ENCODE measurements at regions not wholly inside any gene's neighbourhood (a gene's known extent, or its start where the extent isn't known, plus 50 kb on each side); places are given as distances from the start of the nearest gene placed in this dataset.

DNA sequence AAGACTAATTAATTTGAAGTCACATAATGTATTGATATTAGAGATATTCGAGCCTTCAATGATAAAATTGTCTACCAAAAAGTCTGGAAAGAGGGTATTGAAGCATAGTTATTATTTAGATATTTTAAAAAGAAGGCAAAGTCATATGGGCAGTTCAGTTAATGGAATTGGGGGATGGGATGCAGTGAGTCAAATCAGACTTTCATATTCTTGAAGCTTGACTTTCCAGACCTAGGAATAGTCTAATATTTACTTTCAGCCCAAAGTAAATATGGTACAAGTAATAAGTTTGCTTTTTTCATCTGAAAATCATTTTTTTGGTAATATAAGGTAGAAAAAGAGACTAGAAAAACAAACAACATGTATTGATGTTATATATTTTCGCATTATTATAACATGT is 2017.8 kb downstream of the C4orf33 start:
- H3K36me3 Mint-ChIP-seq (ENCODE audit: low read depth), result no peaks in the 10 kb centered on the region
- H3K4me3 Mint-ChIP-seq, result no peak overlapping the region
- intact Hi-C loops (cut with DNase I, micrococcal nuclease), result no loop called here
- H3K27ac Mint-ChIP-seq, result no peak overlapping the region
- no peaks in the 10 kb centered on the region for H3K9me3 Mint-ChIP-seq (ENCODE audit: low read depth)
- no peak for ATAC-seq
- no peaks in the 10 kb centered on the region for H3K4me1 Mint-ChIP-seq
- CTCF ChIA-PET, result no interaction called here
- no peaks in the 10 kb centered on the region for H3K27me3 Mint-ChIP-seq
- DNase-seq, result no peak
- POLR2A ChIA-PET, result no interaction called here

DNA sequence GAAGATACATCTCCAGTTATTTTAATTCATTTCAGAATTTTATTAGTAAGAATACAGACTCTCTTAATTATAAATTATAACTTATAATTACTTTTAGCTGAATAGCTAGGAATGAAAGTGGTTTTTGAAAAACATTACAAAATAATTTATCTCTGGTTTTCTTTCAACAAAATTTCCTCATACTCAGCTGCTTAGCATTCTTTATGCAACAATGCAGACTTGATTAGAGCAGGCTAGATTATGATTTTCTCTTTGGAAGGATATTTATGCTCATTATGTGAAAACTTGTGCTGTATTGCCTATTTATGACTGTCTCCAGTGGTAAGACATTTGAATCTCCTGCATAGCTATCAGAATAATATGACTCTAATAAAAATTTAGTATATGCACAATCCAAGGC is 2023.7 kb downstream of the C4orf33 start:
- Mint-ChIP-seq H3K27ac (no peak overlapping the region), H3K36me3 (ENCODE audit: low read depth) (no peaks in the 10 kb centered on the region), H3K4me3 (no peak overlapping the region), H3K9me3 (ENCODE audit: low read depth) (peaks cover 1% of the 10 kb centered on the region), H3K4me1 (no peaks in the 10 kb centered on the region), H3K27me3 (no peaks in the 10 kb centered on the region)
- ChIA-PET POLR2A (interaction anchor here (0.7 kb wide), 1 partner anchor 457 kb away, joined by 3 read pairs; no protein-coding TSS in a partner anchor), CTCF (no interaction called here)
- no peak for DNase-seq
- intact Hi-C loops (cut with DNase I, micrococcal nuclease), result no loop called here
- ATAC-seq, result no peak

DNA sequence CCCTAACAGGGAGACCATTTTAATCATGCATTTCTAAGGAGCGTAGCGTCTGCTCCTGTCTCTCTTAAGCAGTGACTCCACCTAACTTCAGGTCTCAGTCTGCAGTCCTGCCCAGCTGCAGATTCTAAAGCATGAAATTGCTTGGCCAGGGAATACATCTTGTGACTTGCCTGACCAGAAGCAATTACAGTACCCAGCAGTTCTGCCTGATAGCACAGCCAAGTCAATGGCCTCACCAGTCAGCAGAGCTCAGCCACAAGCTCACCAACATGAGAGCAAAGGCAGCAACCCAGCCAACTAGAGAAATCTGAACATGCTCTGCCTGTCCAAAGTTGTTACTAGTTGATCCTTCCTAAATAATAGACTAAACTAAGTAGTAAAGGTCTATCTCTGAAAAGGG is 2011.9 kb upstream of the PCDH10 start:
- no peaks in the 10 kb centered on the region for H3K27me3 Mint-ChIP-seq
- intact Hi-C loops (cut with DNase I, micrococcal nuclease), result no loop called here
- ChIA-PET CTCF (no interaction called here), POLR2A (no interaction called here)
- peaks cover 4% of the 10 kb centered on the region for H3K9me3 Mint-ChIP-seq (ENCODE audit: low read depth)
- ATAC-seq (no peak), DNase-seq (no peak)
- H3K4me1 Mint-ChIP-seq, result no peaks in the 10 kb centered on the region
- H3K27ac Mint-ChIP-seq, result no peak overlapping the region
- H3K36me3 Mint-ChIP-seq (ENCODE audit: low read depth), result no peaks in the 10 kb centered on the region
- H3K4me3 Mint-ChIP-seq, result no peak overlapping the region

DNA sequence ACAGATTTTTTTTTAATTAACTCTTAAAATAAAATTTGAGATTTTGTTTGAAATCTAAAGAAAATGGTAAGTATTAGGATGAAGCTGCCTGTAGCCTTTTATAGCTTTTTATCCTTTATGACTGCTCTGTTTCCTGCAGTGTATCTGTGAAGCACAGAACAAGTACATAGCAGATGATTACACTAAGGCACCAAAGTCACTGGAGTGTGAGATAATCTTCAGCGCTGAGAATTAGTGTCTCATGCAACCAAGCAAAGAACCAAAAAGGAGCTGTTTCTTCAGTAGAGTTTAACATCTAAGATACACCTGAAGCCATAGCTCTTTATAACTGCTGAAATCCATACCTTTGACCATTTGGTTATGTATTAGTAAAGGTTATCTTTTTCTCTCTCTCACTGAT is 1989.8 kb upstream of the PCDH10 start:
- intact Hi-C loops (cut with DNase I, micrococcal nuclease), result no loop called here
- H3K4me3 Mint-ChIP-seq, result no peak overlapping the region
- DNase-seq, result no peak
- no peak for ATAC-seq
- H3K27me3 Mint-ChIP-seq, result no peaks in the 10 kb centered on the region
- no peak overlapping the region for H3K27ac Mint-ChIP-seq
- ChIA-PET CTCF (no interaction called here), POLR2A (no interaction called here)
- peaks cover 3% of the 10 kb centered on the region for H3K9me3 Mint-ChIP-seq (ENCODE audit: low read depth)
- H3K4me1 Mint-ChIP-seq, result no peaks in the 10 kb centered on the region
- H3K36me3 Mint-ChIP-seq (ENCODE audit: low read depth), result no peaks in the 10 kb centered on the region

DNA sequence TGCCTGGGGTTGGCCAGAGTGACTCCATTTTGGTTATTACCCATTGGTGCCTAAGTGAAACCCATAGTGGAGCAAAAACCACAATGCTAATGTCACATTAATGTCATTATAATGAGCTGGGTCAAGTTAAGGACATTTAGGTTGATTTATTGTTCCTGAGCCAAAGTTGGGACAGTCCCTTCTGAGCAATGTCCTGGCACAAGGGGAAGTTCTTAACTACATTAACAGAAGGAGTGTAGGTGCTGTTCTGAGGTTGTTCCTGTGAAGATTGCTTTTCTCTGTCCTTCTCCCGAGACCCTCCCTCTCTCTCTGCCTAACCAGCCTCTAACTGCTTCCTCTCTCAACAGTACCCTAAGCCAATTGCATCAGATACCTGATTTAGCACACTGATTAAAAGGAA is 1956.8 kb upstream of the PCDH10 start:
- ChIA-PET POLR2A (no interaction called here), CTCF (no interaction called here)
- no peak for ATAC-seq
- intact Hi-C loops (cut with DNase I, micrococcal nuclease), result no loop called here
- H3K4me1 Mint-ChIP-seq, result no peaks in the 10 kb centered on the region
- H3K27ac Mint-ChIP-seq, result no peak overlapping the region
- no peak for DNase-seq
- peaks cover 4% of the 10 kb centered on the region for H3K9me3 Mint-ChIP-seq (ENCODE audit: low read depth)
- H3K36me3 Mint-ChIP-seq (ENCODE audit: low read depth), result no peaks in the 10 kb centered on the region
- H3K27me3 Mint-ChIP-seq, result no peaks in the 10 kb centered on the region
- H3K4me3 Mint-ChIP-seq, result no peak overlapping the region

DNA sequence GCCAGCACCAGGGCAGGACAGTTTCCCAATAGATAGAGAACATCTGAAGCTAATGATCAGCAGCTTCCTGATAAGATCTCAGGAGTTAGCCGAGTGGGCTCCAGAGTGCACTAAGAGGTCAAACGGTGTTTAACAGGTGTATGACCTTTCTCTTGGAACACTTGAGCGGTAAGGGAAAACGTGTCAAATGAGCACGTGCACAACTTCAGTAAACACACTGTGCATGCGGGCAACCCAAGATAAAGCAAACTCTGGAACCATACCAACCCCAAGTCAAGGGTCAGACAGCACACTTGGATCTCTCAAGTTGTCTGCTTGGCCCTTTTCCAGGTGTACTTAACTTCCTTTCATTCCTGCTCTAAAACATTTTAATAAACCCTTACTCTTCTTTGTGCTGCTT is 1941.5 kb upstream of the PCDH10 start:
- H3K4me1 Mint-ChIP-seq, result no peaks in the 10 kb centered on the region
- H3K4me3 Mint-ChIP-seq, result no peak overlapping the region
- H3K9me3 Mint-ChIP-seq (ENCODE audit: low read depth), result no peaks in the 10 kb centered on the region
- intact Hi-C loops (cut with DNase I, micrococcal nuclease), result no loop called here
- H3K27ac Mint-ChIP-seq, result no peak overlapping the region
- H3K36me3 Mint-ChIP-seq (ENCODE audit: low read depth), result no peaks in the 10 kb centered on the region
- no peaks in the 10 kb centered on the region for H3K27me3 Mint-ChIP-seq
- no peak for DNase-seq
- ATAC-seq, result no peak
- ChIA-PET CTCF (no interaction called here), POLR2A (no interaction called here)

DNA sequence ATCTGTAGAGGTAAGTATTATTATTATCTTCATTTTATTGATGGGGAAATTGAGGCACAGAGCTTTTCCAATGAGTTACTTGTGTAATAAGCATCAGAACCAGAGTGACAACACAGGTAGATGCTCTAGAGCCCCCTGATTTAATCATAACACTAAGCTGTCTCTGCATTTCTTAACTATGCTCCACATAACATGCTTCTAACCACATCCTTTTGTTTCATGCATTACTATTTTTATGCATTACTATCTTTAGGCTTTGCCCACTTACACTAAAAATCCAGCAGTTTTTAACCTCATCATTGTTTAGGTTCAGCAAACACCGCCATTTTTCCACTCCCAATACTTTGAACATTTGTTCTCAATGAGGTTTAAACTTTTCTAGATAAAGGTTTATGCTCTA is 1900.8 kb upstream of the PCDH10 start:
- Mint-ChIP-seq H3K4me1 (no peaks in the 10 kb centered on the region), H3K9me3 (ENCODE audit: low read depth) (peaks cover 2% of the 10 kb centered on the region), H3K4me3 (no peak overlapping the region), H3K36me3 (ENCODE audit: low read depth) (no peaks in the 10 kb centered on the region), H3K27ac (no peak overlapping the region), H3K27me3 (no peaks in the 10 kb centered on the region)
- no peak for ATAC-seq
- intact Hi-C loops (cut with DNase I, micrococcal nuclease), result no loop called here
- DNase-seq, result no peak
- ChIA-PET POLR2A (no interaction called here), CTCF (interaction anchor here (0.7 kb wide), 1 partner anchor 657 kb away, joined by 3 read pairs; no protein-coding TSS in a partner anchor)

DNA sequence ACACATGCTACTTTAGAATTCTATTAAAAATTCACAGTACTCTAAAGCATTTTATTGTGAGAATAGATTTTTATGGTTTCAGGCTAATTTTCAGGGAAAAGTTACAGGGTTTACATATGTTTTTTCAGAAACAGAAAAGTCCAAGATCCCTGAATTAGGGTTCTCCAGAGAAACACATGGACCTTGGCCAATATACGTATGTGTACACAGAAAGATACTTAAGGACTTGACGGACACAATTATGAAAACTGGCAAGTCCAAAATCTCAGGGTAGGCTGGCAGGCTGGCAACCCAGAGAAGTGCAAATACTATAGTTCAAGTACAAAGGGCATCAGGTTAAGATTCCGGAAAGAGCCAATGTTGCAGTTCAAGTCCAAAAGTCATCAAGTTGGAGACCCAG is 1897.8 kb upstream of the PCDH10 start:
- H3K27ac Mint-ChIP-seq, result no peak overlapping the region
- no peak overlapping the region for H3K4me3 Mint-ChIP-seq
- H3K36me3 Mint-ChIP-seq (ENCODE audit: low read depth), result no peaks in the 10 kb centered on the region
- POLR2A ChIA-PET, result no interaction called here
- intact Hi-C loops (cut with DNase I, micrococcal nuclease), result no loop called here
- ATAC-seq (no peak), DNase-seq (no peak)
- peaks cover 2% of the 10 kb centered on the region for H3K9me3 Mint-ChIP-seq (ENCODE audit: low read depth)
- H3K4me1 Mint-ChIP-seq, result no peaks in the 10 kb centered on the region
- no peaks in the 10 kb centered on the region for H3K27me3 Mint-ChIP-seq
- CTCF ChIA-PET, result no interaction called here

DNA sequence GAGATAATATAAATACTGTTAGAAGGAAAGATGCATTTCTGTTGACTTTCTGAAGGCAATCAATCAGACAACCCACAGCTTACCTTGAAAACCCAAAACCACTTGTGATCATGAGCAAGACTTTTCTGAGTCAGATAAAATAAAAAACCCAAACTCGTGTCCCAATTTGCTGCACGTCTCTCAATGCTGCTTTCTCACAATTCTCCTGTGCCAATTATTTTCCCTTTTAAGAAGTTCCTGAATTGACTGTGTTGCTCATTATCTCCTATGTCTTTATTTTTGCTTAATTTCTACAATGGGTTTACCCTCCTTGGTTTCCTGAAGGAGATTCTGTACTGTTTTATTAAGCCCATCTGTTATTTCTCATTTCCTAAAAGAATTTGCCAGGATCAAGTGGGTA is 1891.9 kb upstream of the PCDH10 start:
- Mint-ChIP-seq H3K9me3 (ENCODE audit: low read depth) (peaks cover 2% of the 10 kb centered on the region), H3K27ac (no peak overlapping the region), H3K36me3 (ENCODE audit: low read depth) (no peaks in the 10 kb centered on the region), H3K4me3 (no peak overlapping the region), H3K4me1 (no peaks in the 10 kb centered on the region), H3K27me3 (no peaks in the 10 kb centered on the region)
- no peak for ATAC-seq
- POLR2A ChIA-PET, result no interaction called here
- CTCF ChIA-PET, result no interaction called here
- no peak for DNase-seq
- intact Hi-C loops (cut with DNase I, micrococcal nuclease), result no loop called here

DNA sequence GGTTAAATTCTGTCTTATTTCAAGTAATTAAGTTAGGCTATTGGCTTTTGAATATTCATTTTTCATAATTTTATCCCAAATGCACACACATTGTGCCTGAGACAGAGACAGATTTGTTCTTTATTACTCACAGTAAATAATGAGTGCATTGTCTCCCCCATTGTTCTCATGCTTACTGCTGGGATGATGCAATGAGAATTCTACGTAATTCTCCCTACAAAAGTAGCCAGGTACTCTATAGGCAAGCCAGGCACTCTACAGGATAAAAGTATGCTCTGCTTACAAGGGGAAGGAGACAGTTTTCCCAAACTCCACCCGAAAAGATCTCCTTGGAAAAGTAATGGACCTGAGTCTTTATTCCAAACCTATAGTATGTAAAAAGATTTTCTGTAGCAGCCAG is 1890.7 kb upstream of the PCDH10 start:
- H3K4me1 Mint-ChIP-seq, result no peaks in the 10 kb centered on the region
- no peak for DNase-seq
- ATAC-seq, result no peak
- CTCF ChIA-PET, result no interaction called here
- POLR2A ChIA-PET, result no interaction called here
- H3K27me3 Mint-ChIP-seq, result no peaks in the 10 kb centered on the region
- H3K9me3 Mint-ChIP-seq (ENCODE audit: low read depth), result peaks cover 2% of the 10 kb centered on the region
- H3K4me3 Mint-ChIP-seq, result no peak overlapping the region
- H3K27ac Mint-ChIP-seq, result no peak overlapping the region
- intact Hi-C loops (cut with DNase I, micrococcal nuclease), result no loop called here
- no peaks in the 10 kb centered on the region for H3K36me3 Mint-ChIP-seq (ENCODE audit: low read depth)

DNA sequence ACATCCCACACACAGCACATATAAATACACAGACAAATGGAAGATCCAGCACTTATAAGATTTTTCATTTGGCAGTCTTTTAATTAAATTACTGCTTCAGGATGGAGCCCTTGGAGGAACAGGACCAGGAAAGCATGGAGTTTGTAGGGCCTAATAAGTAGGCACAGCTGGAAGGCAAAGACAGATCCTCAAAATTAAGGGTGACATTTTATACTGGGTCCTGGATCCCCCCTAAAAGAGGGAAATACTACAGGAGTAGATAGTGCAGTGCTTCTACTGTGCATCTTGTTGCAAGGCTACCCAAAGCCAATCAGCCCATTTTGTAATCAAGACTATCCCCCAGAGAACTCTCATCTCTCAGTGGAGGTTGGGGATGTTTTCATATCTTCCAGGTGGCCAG is 1860.7 kb upstream of the PCDH10 start:
- CTCF ChIA-PET, result no interaction called here
- POLR2A ChIA-PET, result no interaction called here

DNA sequence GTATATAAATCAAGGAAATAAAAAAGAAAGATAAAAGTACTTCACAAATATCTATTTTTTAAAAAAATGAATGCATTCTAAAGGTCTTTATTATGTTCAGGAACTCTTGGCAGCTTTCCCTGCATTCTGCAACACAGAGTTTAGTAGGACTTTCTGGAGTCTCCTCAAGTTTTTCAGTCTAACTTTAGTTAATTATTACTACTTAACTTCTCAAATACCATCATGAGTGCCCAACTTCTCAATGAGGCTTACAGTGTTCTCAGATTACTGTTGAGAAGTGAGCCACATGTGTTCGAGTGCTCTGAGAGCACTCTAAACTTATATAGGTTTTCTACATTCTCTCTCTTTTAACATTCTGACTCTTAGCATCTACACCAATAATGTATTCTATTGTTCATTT is 1852.9 kb upstream of the PCDH10 start:
- H3K9me3 Mint-ChIP-seq (ENCODE audit: low read depth), result peaks cover 2% of the 10 kb centered on the region
- POLR2A ChIA-PET, result no interaction called here
- ATAC-seq (no peak), DNase-seq (no peak)
- no peaks in the 10 kb centered on the region for H3K4me1 Mint-ChIP-seq
- H3K4me3 Mint-ChIP-seq, result no peak overlapping the region
- CTCF ChIA-PET, result no interaction called here
- no peaks in the 10 kb centered on the region for H3K27me3 Mint-ChIP-seq
- intact Hi-C loops (cut with DNase I, micrococcal nuclease), result no loop called here
- H3K27ac Mint-ChIP-seq, result no peak overlapping the region
- H3K36me3 Mint-ChIP-seq (ENCODE audit: low read depth), result no peaks in the 10 kb centered on the region

More for the DNA sequence above, 1860.7 kb upstream of the PCDH10 start:
- Mint-ChIP-seq H3K27ac (no peak overlapping the region), H3K9me3 (ENCODE audit: low read depth) (peaks cover 4% of the 10 kb centered on the region), H3K36me3 (ENCODE audit: low read depth) (no peaks in the 10 kb centered on the region), H3K4me3 (no peak overlapping the region), H3K4me1 (no peaks in the 10 kb centered on the region), H3K27me3 (no peaks in the 10 kb centered on the region)
- ATAC-seq, result no peak
- intact Hi-C loops (cut with DNase I, micrococcal nuclease), result no loop called here
- DNase-seq, result no peak

DNA sequence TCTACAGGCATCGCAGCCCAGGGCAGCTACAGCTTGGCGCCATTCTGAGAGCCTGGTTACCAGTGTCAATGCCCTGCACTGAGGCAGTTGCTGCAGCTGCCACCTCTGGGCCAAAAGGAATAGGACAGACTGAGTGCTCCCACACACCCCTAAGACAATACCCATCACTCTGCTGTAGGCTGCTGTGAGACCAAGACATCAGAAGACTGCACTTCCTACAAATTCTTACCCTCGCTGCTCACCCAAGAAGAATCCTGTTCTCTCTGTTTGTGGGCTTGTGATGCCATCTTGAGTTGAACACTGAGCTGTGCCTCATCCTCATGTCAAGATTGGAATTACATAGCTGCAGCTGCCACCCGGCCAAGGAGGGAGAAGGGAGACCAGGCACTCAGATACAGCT is 1847.0 kb upstream of the PCDH10 start:
- intact Hi-C loops (cut with DNase I, micrococcal nuclease), result no loop called here
- Mint-ChIP-seq H3K4me3 (no peak overlapping the region), H3K9me3 (ENCODE audit: low read depth) (peaks cover 15% of the 10 kb centered on the region), H3K27ac (no peak overlapping the region), H3K27me3 (no peaks in the 10 kb centered on the region), H3K4me1 (no peaks in the 10 kb centered on the region), H3K36me3 (ENCODE audit: low read depth) (no peaks in the 10 kb centered on the region)
- ChIA-PET CTCF (no interaction called here), POLR2A (no interaction called here)
- ATAC-seq (no peak), DNase-seq (no peak)
